ENCODE measurements at regions not wholly inside any gene's neighbourhood (a gene's known extent, or its start where the extent isn't known, plus 50 kb on each side); places are given as distances from the start of the nearest gene placed in this dataset.
A peak's percentile ranks its signal among the peaks of the same experiment; 100 is the strongest.

- no peak for DNase-seq (ENCODE audit: low spot score)
Measured at GRCh38 chr11:32266601-32267000, 168.7 kb downstream of the WT1 start.

GRCh38 chr11:32267679-32268187 is 167.6 kb downstream of the WT1 start:
- no peak for DNase-seq (ENCODE audit: low spot score)

GRCh38 chr11:32273931-32274330 is 161.4 kb downstream of the WT1 start:
- DNase-seq (ENCODE audit: low spot score), result no peak

DNA sequence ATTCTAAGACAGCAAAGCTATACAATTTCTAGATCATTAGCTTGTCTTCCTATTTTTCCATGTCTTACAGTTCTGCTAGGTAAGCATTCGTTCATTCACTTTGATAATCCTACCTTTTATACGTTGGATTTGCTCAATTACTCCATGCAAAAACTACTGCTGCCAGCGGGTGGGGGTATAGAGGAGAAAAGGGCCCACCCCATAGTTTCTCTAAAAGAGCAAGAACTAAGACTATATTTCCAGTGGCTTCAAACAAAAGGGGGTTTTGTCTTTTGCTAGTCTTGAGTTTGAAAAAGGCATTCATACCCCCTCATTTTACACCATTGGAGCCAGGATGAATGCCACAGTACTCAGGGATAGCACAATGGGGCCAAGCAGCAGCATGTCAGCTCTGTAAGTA is 155.7 kb downstream of the WT1 start:
- DNase-seq (ENCODE audit: low spot score), result no peak

GRCh38 chr11:32280339-32280738 is 155.0 kb downstream of the WT1 start:
- no peak for DNase-seq (ENCODE audit: low spot score)

GRCh38 chr11:32288276-32288675 is 147.1 kb downstream of the WT1 start:
- no peak for DNase-seq (ENCODE audit: low spot score)

- no peak for DNase-seq (ENCODE audit: low spot score)
Measured at GRCh38 chr11:32289701-32290100, 145.6 kb downstream of the WT1 start.

DNA sequence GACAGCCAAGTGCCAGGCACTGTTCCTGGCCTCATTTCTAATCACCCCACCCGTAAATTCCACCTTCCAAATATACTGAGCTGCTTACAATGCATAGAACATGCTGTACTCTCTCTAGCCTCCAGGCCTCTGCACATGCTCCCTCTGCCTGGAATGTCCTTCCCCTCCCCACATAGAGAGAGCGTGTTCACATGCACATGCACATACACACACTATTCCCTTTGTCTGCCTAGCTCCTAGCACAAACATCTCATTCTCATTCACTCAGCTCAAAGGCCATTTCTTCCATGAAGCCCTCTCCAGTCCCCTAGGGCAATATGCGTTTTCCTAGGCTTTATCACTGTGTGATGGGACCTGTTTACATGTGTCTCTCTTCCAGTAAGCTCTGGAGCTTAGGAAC is 144.6 kb downstream of the WT1 start:
- DNase-seq (ENCODE audit: low spot score), result no peak

- DNase-seq (ENCODE audit: low spot score), result no peak
Measured at GRCh38 chr11:32297611-32298011, 137.7 kb downstream of the WT1 start.

DNA sequence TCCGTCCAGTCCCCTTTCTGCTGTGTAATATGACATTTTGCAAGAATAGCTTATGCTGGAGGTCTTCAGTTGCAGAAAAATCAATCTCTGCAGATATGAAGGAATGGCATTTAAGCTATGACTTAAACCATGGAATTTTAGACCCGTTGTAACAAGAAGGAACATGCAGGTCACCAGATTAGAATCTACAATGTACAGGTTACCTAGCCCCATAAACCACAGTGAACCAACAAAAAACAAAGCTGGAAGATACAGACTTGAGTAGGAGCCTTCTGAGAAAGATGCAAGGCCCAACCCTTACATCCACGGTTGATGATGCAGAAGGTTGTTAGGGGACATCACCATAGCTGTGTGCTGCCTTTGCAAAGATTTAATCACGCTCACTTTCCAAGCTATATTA is 132.5 kb downstream of the WT1 start:
- DNase-seq (ENCODE audit: low spot score), result no peak

DNA sequence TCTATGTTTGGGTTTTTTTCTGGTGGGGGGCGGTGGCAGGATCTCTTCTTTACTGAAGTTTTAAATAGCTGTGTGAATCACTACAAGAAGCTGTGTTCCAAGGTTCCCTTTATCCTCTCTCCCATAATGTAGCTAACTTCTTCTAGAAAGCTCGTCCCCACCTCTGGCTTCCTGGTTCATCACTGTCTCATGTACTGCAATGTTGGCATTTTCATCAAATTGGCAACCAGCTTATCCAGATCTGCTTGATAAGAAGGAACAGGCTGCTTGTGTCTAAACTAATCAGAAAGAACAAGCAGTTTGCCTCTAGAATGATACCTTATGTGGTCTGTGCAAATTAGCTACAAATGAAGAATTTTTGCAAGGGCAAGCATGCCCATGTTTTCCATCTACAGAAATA is 130.8 kb downstream of the WT1 start:
- DNase-seq (ENCODE audit: low spot score), result no peak

DNA sequence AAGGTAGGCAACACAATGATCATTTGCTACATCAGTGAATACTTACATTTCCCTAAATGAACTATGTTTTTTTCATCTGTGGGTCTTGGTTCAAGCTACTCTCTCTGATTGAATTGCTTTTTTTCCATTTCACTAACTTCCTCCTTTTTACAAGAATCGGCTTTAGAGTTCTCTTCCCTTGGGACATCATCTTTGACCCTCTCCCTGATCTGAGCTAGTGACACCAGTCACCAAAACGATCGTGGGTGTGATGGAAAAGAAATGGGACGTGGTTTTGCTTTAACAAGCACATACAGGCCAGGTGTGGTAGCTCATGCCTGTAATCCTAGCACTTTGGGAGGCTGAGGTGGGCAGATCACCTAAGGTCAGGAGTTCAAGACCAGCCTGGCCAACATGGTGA is 129.9 kb downstream of the WT1 start:
- no peak for DNase-seq (ENCODE audit: low spot score)

DNA sequence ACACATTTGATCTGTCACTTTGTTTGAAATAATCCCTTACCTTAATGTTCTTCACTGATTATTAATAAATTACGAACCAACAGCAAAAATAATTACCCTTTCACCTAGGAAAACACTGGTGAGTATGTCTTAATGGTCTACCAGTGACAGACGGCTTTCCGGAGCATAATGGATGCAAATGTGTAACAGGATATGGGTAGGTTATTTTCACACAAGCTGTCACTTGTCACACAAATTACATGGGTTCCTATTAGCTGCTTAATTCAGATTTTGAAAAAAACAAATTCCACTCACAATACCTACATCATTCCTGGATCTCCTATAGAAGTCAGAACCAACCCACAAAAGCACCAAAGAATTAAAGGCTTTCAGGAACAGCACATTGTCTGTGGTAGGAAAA is 127.9 kb downstream of the WT1 start:
- no peak for DNase-seq (ENCODE audit: low spot score)

DNA sequence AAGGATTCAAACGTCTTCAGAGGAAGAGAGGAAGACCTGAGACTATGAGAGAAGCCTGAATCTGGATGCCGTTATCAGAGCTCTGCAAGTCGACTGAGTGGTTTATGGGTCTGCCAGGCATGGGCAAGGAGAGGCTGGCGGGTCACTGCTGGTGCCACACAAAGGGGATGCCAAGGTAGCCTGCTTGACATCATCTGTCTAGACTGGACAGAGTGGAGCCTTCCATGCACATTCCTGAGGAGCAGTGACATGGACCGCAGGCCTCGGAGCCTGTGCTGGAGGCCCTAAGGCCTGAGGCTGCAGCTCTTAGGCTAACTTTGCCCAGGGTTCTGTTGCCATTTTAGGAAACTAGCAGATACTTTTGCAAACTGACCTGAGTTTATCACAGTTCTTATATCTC is 127.4 kb downstream of the WT1 start:
- no peak for DNase-seq (ENCODE audit: low spot score)

GRCh38 chr11:32309530-32310213 is 125.7 kb downstream of the WT1 start:
- no peak for DNase-seq (ENCODE audit: low spot score)

- DNase-seq (ENCODE audit: low spot score), result no peak
Measured at GRCh38 chr11:32310214-32310601, 125.1 kb downstream of the WT1 start.

DNA sequence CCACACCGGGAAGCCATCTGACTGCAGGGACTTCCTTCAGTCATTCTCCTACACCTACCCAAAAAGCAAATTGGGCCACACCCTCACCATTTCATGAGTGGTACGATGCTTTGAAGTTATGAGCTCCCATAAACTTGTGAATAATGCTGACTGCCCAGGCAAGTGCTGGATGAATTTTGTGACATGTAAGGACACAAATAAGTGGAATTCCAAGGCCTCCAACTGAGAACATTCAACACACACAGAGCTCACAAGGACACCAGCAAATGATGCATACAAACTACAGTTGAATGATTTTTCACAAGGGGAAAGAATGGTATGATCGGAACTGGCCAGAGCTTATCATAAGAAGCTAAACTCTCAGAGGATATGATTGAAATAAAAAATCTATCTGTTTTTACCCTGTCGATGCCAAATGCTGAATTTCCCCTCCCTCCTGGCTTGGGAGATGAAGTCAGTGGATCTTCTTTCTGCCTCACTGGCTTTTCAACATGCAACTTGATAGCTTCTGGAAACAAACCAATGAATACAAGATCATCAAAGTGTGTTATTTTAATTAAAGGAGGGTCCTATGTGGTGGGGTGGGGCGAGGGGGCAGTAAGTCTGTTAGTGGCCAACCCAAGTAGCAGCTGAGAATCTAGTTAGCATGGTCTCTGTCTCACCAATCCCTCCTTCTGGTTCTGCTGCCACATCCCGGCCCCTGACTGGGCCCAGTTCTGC is 123.8 kb downstream of the WT1 start:
- DNase-seq (ENCODE audit: low spot score), result no peak

DNA sequence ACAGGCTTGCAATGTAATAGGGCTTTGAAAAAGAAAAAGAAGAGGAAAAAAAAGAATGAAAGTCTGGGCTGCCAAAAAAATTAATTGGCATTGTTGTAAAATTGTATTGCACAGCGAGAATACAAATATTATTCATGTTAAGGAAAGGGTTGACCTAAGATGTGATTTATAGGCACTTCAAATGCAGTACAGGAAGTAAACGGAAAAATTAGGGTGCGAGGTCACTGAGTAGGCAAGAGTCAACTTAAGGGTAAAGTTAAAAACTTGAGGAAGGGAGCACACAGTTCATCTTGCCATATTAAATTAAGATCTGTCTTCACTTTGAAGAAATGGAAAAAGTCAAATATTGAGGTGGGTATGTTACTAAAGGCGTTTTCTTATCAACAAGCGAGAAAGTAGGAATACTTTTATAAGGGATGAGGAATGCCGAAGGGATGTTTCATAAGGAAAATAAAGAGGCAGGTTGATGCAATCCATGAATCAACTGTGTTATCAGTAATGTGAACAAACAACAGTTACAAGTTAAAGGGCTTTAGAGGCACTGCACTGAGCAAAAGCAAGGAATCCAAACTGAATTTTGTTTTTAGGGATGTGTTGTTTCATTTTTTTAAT is 123.0 kb downstream of the WT1 start:
- no peak for DNase-seq (ENCODE audit: low spot score)

DNA sequence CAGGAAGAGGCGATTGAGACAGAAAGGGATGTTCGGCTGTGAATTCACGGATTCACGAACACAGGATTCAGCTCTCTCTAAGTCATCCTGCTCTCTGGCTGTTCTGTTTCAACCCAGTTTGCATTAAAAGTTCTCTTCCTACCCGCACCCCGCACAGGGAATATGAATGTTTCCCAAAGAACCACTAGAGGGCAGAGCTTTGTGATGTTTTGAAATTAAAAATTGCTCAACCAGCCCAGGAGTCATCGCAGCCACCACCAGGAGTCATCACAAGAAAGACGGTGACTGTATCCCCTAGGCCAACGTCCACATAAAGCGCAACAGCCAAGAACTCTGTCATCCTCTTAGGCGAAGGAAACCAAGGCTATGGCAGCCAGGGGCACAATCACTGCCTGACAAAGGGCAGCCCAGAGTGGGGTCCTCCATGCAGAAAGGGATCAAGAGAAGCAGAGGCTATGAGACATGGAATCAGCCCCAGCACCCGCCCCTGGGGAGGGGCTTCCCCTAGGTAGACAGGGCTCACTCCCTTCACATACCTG is 122.4 kb downstream of the WT1 start:
- peak; percentile 50 for DNase-seq (ENCODE audit: low spot score)

DNA sequence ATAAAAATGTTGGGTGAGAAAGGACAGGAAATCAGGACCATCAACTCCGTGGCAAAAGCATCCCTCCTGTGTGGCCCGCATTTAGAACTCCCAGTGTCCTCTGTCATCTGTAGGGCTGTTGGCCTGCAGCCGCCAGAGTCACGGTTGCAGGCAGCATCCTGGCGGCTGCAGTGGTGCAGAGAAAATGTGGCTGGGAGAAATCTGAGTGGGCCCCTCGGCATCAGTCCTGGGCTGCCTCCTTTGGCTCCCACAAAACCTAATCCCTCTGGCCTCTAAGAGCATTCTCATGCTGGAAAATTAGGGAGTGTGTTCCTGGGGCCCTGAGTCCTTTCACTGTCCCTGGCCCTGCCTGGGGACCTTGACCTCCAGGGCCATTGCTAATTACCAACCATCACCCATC is 121.9 kb downstream of the WT1 start:
- no peak for DNase-seq (ENCODE audit: low spot score)

DNA sequence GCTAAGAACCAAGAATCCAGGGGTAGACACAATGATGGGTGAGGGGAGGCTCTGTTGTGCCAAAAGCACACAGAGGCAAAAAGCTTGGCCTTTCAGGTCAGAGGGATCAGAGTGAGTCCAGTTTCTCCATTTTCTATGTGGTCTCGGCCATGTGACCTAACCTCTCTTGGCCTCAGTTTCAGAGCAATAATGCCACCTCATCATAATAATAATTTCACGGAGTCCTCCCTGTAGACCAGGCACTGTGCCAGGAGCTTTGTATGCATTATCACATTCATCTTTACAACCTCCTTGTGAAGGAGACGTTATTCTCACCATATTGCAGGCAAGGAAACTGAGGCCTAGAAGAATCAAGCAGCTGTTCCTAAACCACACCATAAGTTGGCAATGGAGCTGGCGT is 120.2 kb downstream of the WT1 start:
- no peak for DNase-seq (ENCODE audit: low spot score)

- DNase-seq (ENCODE audit: low spot score), result no peak
Measured at GRCh38 chr11:32316232-32316631, 119.1 kb downstream of the WT1 start.

Measured in ureter (tissue), 1 donor.